HG03135 (cell line): ENCODE measurements at regions not wholly inside any gene's neighbourhood (a gene's known extent, or its start where the extent isn't known, plus 50 kb on each side); places are given as distances from the start of the nearest gene placed in this dataset.
"Not testable (repeated sequence)": the region's sequence is repeated elsewhere in the genome, so short reads cannot be mapped to it uniquely, and the experiment has no call there.

Experiments
- ATAC-seq: cut with Tn5 transposase; IDR thresholded peaks from one replicate; pipeline ENCODE4 v1.9.1; 2021; ENCODE audit warnings: mild to moderate bottlenecking, moderate library complexity; ENCODE audit not compliant: unreplicated experiment

DNA sequence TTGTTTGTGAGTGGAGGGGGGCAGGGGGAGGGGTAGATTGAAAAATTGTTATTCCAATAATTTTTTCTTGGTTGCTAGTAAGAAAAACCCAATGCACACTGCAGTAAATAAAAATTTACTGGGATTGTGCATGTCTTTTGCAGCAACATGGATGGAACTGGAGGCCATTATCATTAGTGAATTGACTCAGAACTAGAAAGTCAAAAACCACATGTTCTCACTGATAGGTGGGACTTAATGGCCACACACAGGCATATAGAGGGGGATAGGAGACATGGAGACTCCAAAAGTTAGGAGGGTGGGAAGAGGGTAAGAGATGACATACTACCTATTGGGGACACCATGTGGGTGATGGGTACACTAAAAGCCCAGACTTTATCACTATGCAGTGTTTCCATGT lies 67.2 kb downstream of the BUB3 start:
- no peak for ATAC-seq

DNA sequence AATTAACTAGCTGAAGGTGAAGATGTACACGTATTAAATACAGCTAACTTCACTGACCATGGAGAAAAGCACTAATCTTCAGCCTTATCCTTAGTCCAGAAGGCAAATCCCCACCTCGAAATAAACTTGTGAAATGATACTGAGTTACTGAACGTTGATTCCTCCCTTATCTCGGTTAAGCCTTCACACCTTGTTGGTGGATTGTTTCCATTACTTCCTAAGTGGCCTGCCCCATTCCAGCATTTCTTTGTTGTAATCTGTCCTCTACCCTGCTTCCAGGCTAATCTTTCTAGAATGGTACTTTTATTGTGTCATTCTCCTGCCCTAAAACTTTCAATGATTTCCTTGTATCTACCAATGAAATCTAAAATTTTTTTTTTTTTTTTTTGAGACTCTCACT lies 68.6 kb downstream of the BUB3 start:
- ATAC-seq: no peak

DNA sequence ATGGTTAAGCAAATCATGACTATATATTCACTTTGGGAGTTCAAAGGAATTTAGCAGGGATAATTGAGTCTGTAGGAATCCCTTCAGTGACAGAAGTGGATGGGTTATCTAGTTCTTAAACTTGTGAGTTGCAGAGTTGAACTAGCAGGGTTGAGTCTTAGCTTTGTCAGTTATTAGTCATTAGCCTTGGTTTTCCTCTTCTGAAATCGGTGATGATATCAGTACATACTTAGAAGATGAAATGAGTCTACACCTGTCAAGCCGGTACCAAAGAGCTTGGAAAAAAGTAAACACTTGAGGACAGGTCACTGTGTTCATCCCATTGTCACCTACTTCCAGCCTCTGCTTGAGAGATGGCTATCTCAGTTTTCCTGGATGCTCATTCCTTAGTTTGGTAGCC lies 73.5 kb downstream of the BUB3 start:
- ATAC-seq: no peak

DNA sequence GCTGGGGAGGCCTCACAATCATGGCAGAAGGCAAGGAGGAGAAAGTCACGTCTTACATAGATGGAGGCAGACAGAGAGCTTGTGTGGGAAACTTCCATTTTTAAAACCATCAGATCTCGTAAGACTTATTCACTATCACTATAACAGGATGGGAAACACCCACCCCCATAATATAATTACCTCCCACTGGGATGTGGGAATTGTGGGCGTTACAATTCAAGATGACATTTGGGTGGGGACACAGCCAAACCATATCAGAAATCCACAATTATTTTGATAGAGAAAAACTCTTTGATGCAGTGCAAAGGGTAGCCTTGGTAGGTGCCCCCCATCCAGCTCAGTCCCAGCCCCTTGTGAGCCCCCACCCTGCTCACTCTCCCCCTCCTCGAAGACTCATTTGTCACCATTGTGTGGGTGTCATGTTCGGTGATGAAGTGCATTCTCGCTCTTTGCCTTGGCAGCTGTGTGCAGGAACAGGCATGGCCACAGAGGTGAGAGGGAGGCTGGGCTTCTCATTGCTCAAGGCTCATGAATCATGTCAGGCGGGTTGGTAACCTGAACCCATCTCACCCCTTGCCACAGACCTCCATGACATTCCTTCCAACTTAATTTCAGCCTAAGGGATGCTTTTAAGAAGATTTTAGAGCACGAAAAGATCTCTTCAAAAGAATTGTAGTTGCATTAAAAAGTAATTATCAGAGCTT lies 75.9 kb downstream of the BUB3 start:
- no peak for ATAC-seq

DNA sequence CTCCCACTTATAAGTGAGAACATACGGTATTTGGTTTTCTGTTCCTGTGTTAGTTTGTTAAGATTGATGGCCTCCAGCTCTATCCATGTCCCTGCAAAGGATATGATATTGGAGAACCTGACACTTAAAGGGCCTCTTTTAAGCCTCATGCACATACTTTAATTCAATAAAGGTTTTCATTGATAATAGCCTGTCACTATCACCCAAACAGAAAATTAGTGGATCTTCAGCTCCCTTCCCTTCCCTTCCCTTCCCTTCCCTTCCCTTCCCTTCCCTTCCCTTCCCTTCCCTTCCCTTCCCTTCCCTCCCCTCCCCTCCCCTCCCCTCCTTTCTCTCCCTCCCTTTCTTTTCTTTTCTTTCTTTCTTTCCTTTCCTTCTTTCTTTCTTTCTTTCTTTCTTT lies 78.7 kb downstream of the BUB3 start:
- ATAC-seq: not testable (repeated sequence)

DNA sequence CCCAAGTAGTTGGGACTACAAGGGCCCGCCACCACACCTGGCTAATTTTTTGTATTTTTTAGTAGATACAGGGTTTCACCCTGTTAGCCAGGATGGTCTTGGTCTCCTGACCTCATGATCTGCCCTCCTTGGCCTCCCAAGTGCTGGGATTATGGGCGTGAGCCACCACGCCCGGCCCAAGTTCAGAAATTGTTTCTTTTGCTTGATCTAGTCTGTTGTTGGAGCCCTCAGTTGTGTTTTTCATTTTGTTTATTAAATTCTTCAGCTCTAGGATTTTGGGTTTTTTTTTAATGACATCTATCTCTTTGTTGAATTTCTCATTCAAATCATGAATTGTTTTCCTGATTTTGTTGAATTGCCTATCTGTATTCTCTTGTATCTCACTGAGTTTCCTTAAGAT lies 80.8 kb downstream of the BUB3 start:
- not testable (repeated sequence) for ATAC-seq

DNA sequence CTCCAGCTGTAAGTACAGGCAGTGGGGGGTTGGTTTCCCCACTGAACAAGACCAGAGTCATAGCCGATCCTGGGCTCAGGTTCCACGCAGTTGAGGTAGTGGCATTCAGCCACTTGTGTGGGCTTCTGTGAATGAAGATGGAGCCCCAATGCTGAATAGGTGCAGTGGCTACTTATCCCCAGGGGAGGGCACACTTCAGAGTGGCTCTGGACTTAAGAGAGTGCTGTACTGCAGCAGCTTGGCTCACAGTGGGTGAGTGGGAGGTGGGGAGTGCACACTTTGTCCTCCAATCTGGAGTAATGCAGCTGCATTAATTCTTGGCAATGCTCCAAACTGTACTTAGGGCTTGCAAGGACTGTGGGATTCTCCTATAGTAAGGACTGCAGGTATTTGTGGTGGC lies 81.9 kb downstream of the BUB3 start:
- ATAC-seq: no peak

DNA sequence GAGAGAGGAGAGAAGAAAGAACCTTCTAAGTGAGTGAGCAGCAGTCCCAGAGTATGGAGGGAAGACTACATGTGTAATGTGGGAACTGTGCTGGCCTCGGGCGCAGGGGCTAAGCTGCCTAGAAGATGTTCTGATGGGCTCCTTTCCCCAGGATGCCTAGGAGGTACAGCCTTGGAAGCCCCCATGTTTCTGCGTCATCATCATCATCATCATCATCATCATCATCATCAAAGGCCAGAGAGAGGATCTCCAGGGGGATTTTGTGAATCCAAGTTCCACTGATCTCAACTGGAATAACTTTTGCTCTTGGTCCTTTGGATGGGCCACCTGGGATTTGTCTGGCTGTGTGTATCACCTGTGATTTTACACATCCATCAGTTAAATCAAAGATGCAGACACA lies 86.0 kb downstream of the BUB3 start:
- ATAC-seq: no peak

DNA sequence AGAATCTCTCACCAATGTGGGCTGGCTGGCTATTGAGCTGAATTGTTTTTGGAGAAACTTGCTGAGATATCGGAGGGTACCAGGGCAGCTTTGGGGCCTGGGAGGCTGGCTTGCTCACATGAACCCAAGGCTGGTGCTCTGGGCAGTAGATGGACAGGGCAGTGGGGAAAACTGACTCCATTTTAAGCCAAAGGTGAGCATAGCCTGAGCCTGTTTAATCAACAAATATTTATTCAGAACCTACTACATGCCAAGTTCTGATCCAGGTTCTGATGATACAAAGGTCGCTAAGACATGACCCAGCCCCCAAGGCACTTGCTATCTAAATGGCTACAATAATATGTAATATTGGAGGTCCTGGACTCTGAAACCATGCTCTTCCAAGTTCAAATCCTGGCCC lies 86.6 kb downstream of the BUB3 start:
- no peak for ATAC-seq

DNA sequence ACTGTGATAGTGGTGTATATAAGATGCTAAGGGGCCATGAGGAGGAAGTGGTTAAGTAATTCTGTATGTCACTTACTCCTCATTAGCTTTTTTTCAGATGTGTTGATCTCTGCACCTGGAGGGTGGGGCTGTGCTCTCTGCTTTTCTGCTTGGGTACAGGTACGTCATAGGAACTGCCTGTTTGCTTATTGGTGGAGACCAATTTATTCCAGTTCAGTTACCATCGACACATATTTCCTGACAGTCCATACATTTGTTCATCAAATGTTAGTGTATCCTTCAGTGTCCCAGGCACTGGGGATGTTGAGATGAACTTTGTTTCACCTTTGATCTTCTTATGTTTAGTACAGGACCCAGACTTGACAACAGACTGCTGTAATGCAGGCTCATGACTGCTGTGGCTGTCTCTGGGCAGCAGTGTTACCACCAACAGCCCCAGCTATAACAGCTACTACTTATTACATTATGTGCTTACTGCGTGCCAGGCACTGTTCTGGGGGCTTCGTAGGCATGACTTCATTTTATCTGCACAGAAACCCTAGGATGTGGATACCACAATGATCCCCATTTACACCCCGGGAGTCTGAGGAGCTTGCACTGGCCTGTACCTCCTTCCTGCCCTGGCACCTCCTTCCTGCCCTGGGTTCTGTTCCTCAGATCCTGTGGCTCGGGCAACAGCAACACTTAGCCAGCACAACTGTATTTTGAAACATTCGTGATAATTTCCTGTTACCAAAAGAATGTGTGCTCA lies 87.4 kb downstream of the BUB3 start:
- no peak for ATAC-seq

DNA sequence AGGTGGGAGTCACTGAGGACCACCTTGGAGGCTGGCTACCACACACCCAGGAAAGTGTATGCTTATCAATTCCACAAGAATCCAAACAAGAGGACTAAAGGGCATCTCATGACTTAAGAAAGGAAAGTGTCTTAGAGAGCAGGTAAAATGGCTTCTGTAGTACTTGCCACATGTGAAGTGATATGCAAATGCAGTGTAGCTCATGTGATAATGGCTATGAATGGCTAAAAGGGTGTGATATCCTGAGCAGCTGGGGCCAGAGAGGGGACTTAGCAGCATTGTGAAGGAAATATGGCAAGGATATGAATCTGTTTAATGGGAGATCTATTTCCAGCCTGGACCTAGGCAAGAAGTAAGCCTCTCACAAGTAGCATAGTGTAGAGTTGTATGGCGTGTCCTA lies 90.5 kb downstream of the BUB3 start:
- ATAC-seq: no peak

DNA sequence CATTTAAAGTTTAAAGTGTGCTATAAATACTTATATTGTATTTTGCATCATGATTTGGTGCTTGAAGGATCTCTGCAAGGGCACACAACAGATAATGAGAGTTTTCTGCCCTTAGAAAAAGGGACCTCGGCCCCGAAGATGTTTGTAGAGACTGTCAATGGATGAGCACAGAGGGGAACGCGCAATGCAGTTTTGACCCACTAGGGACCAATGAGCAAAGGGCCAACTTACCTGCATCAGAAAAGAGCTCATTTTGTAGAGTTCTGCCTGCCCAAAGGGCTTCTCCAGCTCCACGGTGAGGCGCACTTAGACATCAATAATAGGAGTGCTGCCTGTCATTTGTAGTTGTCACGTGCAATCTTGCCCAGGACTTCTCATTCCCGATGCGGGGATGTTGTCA lies 91.1 kb downstream of the BUB3 start:
- no peak for ATAC-seq

DNA sequence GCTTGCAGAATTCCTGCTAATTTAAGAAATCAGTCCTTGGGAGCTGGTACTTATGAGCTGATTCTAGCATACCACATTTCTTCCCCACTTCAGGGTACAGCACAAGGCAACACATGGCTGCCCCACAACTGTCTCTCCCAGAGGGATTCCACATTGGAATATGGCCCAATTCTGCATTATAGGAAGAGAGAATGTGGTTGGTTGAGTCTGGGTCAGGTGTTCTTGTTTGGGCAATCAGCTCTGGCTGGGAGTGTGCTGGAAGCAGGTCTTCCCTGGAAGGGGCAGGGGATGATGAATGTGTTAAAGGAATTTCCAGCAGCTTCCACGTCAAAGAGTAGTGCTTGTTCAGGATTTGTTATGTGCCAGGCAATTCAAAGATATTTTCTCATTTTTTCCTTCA lies 95.7 kb downstream of the BUB3 start:
- ATAC-seq: no peak

DNA sequence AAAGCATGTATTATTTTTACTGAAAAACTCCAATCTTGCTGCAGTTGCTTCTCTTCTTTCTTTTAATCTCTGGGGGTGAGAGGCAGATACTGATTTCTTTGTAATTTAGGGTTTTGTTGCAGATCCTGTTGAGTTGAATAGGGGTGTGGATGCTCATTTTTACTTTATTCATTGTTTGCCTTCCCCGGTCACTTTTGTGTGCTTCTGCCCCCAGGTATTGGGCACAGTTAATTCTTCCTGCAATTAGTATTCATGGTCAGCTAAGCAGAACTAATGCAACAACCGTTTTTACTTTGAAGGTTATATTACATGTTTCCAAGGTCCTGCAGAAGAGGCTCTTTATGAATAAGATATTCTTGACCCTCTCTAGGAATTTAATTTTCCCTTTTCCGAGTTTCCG lies 96.4 kb downstream of the BUB3 start:
- no peak for ATAC-seq

DNA sequence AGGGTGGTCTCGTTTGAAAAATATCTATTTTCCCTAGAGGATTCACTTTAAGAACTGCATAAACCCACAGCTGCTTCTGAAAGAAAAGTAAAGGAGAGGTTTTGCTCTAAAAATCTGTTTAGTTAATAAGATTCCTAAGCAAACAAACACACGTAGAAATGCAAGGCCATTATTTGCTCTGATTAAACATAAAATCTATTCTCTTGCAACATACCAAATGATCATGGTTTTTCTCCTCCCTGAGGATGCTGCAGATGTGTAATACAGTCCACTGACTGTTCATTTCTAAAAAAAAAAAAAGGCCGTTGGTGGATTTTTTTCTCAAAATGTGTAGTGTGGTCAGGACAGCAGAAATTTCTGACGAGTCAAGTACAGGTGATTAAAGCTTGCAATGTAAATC lies 98.6 kb downstream of the BUB3 start:
- ATAC-seq: no peak

DNA sequence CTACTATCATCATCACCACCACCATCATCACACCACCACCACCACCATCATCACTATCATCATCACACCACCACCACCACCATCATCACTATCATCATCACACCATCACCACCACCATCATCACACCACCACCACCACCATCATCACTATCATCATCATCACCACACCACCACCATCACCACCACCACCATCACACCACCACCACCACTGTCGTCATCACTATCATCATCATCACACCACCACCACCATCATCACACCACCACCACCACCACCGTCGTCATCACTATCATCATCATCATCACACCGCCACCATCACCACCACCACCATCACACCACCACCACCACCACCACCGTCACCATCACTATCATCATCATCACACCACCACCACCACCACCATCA lies 100.1 kb downstream of the BUB3 start:
- not testable (repeated sequence) for ATAC-seq

DNA sequence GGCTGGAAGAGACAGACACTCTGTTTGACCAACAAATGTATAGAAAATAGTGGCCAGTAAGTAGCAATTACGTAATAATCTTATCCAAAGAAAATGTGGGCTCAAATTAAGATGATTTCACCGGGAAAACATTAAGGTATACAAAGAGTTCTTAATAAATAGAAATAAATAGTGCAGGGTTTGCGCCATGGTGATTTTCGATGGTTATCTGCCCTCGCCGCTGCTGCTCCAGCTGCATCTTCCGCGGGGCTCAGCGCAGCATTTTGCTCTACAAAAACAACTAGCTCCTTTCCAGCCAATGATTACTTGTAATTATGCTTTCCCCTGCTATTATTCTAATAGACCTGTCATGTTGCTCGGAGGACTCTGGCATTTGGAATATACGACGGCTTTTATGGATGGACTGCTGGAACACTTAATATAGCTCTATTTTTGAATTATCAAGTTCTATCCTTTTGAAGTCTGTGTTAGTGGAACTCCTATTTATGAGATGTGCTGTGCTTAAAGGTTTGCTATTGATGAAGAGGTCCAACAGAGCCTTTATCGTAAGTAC lies 103.8 kb downstream of the BUB3 start:
- ATAC-seq: no peak

DNA sequence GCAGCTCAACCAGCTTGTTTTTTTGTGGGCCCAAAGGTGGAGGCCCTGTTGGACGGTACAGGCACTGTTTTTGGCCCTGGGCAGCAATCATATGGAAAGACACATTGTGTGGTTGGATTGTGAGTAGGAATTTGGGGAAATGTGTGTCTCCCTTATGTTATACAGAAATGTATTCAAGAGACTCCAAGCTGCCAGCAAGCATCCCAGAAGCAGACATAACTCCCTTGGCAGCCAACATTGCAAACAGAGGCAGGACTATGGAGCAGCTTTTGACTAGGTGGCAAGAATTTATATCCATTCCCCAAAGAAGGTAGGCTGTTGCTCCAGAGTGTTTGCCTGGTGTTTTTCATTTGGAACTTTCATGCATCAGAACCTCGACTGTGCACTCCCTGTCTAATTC lies 104.9 kb downstream of the BUB3 start:
- no peak for ATAC-seq

DNA sequence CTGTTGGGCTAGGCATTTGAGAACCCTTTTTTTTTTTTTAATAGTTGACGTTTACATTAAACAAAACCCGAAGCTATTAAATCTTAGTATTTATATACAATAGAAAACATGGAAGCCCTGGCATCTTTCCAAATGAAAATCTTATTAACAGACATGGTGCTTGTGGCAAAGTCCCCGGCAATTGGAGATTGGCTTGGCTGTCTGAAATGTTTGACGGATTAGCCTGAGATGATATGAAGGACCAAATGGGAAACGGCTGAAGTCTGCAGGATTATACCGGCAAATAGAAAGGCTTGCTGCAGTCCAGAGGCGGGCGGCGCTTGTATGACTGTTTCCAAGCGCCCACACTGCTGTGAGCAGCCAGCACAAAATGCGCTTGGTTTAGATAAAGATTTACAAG lies 105.6 kb downstream of the BUB3 start:
- ATAC-seq: no peak

DNA sequence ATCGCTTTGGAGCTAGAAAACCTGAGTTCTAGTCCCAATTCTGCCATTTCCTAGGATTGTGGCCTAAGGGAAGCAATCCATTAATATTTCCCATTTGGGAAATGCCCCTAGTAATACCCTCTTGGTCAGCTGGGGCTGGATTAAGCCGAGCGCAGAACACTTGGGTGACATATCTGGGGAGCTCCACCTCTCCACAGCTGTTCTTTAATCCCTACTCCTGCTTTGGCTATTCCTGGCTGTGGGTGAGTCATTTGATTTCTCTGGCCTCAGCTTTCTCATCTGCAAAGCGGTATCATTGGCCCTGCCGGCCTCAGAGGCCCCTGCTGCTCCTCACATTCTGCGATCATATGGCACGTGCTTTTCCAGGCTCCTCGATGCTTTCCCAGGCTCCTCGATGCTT lies 108.3 kb downstream of the BUB3 start:
- no peak for ATAC-seq

DNA sequence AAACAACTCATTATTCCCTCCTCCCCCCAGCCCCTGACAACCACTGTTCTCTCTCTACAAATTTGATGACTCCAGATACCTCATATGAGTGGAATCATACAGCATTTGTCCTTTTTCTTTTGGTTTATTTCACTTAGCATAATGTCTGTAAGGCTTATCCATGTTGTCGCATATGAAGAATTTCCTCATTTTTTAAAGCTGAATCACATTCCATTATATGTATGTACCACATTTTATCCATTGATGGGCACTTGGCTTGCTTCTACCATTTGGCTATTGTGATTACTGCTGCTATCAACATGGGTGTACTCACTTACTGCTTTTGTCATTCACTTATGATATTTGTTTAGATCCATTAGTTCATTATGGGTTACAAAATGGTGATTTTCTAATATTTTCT lies 112.8 kb downstream of the BUB3 start:
- no peak for ATAC-seq

DNA sequence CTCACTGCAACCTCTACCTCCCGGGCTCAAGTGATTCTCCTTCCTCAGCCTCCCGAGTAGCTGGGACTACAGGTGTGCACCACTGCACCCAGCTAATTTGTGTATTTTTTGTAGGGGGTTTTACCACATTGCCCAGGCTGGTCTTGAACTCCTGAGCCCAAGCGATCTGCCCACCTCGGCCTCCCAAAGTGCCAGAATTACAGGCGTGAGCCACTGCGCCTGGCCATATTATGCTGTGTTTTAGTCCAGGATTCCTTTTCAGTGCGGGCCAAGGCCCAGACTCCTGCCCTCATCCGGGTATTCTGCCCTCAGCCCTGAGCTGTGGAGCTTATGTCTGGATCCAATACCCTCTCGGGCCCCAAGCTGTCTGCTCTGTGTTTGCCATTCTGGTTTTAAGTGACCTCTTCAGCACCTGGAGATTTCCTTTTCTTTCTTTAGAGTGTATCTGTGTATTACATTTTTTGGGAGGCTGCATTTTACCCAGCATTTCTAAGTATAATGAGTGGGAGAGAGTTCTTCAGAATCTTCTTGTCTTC lies 114.9 kb downstream of the BUB3 start:
- no peak for ATAC-seq
